ENCODE measurements at regions not wholly inside any gene's neighbourhood (a gene's known extent, or its start where the extent isn't known, plus 50 kb on each side); places are given as distances from the start of the nearest gene placed in this dataset.

DNA sequence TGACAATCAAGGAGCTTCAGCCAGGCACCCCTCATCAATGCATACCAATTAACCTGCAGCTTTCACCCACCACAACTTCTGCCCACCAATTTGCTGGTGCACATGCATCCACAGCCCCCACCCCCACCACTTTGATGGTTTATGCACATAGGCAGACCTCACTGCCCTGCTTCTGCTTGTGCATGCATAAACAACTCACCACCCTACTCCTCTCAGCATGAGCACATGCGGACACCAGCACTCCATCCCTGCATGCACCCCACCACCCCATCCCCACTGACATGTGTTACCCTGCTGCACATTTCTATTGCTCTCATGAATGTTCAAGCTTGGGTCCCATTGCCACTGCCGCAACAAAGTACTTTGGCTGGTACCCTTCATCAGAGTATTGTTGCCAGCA is 94.5 kb upstream of the GALNTL6 start:
- TF ChIP-seq, protein P1, sequence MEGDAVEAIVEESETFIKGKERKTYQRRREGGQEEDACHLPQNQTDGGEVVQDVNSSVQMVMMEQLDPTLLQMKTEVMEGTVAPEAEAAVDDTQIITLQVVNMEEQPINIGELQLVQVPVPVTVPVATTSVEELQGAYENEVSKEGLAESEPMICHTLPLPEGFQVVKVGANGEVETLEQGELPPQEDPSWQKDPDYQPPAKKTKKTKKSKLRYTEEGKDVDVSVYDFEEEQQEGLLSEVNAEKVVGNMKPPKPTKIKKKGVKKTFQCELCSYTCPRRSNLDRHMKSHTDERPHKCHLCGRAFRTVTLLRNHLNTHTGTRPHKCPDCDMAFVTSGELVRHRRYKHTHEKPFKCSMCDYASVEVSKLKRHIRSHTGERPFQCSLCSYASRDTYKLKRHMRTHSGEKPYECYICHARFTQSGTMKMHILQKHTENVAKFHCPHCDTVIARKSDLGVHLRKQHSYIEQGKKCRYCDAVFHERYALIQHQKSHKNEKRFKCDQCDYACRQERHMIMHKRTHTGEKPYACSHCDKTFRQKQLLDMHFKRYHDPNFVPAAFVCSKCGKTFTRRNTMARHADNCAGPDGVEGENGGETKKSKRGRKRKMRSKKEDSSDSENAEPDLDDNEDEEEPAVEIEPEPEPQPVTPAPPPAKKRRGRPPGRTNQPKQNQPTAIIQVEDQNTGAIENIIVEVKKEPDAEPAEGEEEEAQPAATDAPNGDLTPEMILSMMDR (optimal IDR thresholded peaks at IDR 0.05 in 1 of 3, IDR thresholded peaks at IDR 0.05 in 1 of 3, conservative IDR thresholded peaks at IDR 0.05 in 1 of 3; ENCODE audit: extremely low read depth in 1 of 3, insufficient read depth in 2 of 3, low read length in 3 of 3), result no peak
- no peak for TF ChIP-seq EZH2 (IDR thresholded peaks at IDR 0.05; ENCODE audit: low read length)
